NCI-H1436 treated with DMSO at 0.1 percent for 48 hours (cell line): ENCODE measurements at regions not wholly inside any gene's neighbourhood (a gene's known extent, or its start where the extent isn't known, plus 50 kb on each side); places are given as distances from the start of the nearest gene placed in this dataset.

Source experiments
- DNase-seq: peaks from one replicate; lab custom pipeline; 2025; lab: John Stamatoyannopoulos, UW

- DNase-seq = no peak
These were observed 184.6 kb upstream of the CNTN5 start for GRCh38 chr11:98836156-98836555.

DNA sequence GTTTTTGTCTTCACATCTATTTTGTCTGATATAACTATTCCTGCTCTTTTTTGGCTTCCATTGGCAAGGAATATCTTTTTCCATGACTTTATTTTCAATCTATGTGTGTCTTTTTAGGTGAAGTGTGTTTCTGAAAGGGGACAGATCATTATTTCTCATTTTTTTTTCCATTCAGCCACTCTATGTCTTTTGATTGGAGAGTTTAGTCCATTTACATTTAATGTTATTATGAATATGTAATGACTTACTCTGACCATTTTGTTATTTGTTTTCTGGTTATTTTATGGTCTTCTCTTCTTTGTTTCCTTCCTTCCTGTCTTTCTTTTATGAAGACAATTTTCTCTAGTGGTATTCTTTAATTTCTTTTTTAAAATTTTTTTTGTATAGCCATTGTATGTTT is 178.6 kb upstream of the CNTN5 start:
- DNase-seq = no peak

DNA sequence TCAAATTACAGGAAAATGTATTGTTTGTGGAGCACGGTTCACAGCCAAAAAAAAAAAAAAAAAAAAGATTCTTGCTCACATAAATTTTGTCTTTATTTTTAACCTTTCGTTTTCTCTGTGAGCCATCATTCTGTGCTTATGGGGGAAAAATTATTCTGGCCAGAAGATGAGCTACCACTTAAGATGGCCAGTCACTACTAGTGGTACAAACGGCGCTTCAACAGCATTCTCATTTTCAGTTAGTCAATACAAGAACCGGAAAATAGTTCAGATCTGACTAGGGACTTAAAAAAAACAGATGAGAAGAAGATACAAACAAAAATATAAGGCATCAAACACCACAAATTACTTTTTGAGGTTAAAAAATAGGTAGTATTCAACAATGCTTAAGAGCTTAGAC is 158.6 kb upstream of the CNTN5 start:
- DNase-seq = no peak

GRCh38 chr11:98871690-98872089 is 149.1 kb upstream of the CNTN5 start:
- no peak for DNase-seq

DNA sequence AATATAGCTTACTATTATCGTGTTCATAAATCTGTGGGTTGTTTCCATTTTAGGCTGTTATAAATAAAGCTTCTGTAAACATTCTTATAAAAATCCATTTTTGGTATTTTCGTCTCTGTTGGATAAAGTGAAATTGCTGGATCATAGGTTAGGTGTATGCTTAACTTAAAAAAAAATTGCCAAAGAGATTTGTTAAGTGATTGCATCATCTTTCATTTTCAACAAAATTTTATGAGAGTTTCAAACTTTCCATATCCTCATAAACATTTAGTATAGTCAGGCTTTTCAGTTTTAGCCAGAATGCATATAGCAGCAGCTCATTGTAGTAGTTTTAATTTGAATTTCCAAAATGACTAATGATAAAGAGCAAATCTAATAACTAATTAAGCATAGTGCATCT is 146.7 kb upstream of the CNTN5 start:
- DNase-seq = no peak

GRCh38 chr11:98895936-98896335 is 124.8 kb upstream of the CNTN5 start:
- DNase-seq = no peak

GRCh38 chr11:98940913-98941312 is 79.8 kb upstream of the CNTN5 start:
- no peak for DNase-seq

- DNase-seq = no peak
These were observed 76.3 kb upstream of the CNTN5 start for GRCh38 chr11:98944461-98944860.

GRCh38 chr11:98952107-98952506 is 68.6 kb upstream of the CNTN5 start:
- DNase-seq = no peak

GRCh38 chr11:98955551-98955950 is 65.2 kb upstream of the CNTN5 start:
- DNase-seq = no peak

DNA sequence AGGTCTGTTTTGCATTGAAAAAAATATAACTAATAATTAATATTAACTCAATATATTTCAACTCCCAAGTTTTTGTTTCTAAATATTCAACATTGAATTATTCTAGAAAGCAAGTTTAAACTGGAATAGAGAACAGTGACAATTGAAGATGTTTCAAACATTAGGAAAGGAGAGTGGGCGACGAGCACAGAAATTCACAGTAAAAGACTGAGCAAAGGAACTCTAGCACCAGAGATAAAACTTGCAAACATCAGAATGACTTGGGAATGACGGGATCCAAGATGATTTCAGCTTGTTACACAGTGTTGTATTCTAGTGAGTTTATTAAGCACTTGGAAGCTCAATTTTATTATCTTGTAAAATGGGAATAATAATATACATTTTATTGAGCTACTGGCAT is 56.6 kb upstream of the CNTN5 start:
- DNase-seq = no peak

DNA sequence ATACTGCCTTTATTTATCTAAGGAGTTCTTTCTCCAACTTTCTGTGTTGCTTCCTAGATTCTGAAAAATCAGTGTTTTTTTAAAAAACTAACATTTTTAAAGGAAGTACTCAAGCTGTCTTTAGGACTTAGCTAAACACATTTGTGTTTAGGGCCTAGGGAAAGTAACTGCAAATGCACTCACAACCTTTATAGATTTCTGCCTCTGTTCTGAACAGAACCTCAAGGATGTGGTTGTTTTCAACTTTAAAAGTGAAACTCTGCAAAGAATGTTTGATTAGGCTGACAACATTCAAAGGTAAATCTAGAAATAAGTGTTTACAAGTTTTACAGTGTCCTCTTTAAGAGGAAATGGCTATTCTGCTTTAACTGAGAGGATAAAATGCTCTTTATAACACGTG is 55.4 kb upstream of the CNTN5 start:
- no peak for DNase-seq

DNA sequence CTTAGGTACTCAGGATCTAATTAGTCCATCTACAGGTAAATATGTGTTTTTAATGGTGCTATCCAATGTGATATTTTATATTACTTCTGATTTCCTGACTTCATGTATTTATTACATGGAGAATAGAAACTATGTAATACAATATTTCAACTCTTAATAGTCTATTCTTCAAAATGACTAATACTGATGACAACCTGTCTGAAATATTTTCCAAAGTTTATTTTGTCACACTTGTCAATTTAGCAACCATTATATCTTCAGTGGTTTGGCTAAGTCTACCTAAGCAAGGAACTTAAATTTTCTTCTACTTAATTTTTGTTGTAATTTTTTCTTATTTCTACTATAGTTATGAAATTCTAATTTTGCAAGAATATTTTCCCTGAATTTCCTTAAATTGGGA is 55.0 kb upstream of the CNTN5 start:
- DNase-seq = no peak

GRCh38 chr11:98967005-98967404 is 53.7 kb upstream of the CNTN5 start:
- no peak for DNase-seq
